ENCODE measurements at regions not wholly inside any gene's neighbourhood (a gene's known extent, or its start where the extent isn't known, plus 50 kb on each side); places are given as distances from the start of the nearest gene placed in this dataset.
A peak's percentile ranks its signal among the peaks of the same experiment; 100 is the strongest.
"Not testable (repeated sequence)": the region's sequence is repeated elsewhere in the genome, so short reads cannot be mapped to it uniquely, and the experiment has no call there.

- Histone ChIP-seq H3K27me3 (ENCODE audit: control insufficient read depth in 1 of 2, insufficient read depth in 2 of 2, low read length in 2 of 2) (no peaks in the 10 kb centered on the region), H3K36me3 (ENCODE audit: insufficient read depth, low read length) (no peaks in the 10 kb centered on the region), H3K9me3 (ENCODE audit: low read length) (no peaks in the 10 kb centered on the region), H3K9ac (ENCODE audit: low read length) (no peak overlapping the region), H3K4me3 (ENCODE audit: low read depth in 1 of 2, low read length in 2 of 2) (no peak overlapping the region), H3K4me1 (ENCODE audit: insufficient read depth, low read length) (peaks cover 11% of the 10 kb centered on the region), H3K27ac (ENCODE audit: low read depth, low read length) (peak overlapping the region; percentile 28)
Measured at GRCh38 chr4:124061413-124061812, 651.1 kb downstream of the ANKRD50 start.

GRCh38 chr4:124065422-124065821 is 647.1 kb downstream of the ANKRD50 start:
- peaks cover 4% of the 10 kb centered on the region for H3K9me3 ChIP-seq (ENCODE audit: low read length)
- no peaks in the 10 kb centered on the region for H3K36me3 ChIP-seq (ENCODE audit: insufficient read depth, low read length)
- no peak overlapping the region for H3K4me3 ChIP-seq (ENCODE audit: low read depth in 1 of 2, low read length in 2 of 2)
- no peak overlapping the region for H3K9ac ChIP-seq (ENCODE audit: low read length)
- H3K27me3 ChIP-seq (ENCODE audit: control insufficient read depth in 1 of 2, insufficient read depth in 2 of 2, low read length in 2 of 2) = no peaks in the 10 kb centered on the region
- H3K4me1 ChIP-seq (ENCODE audit: insufficient read depth, low read length) = peaks cover 7% of the 10 kb centered on the region
- no peak overlapping the region for H3K27ac ChIP-seq (ENCODE audit: low read depth, low read length)

- Histone ChIP-seq H3K9me3 (ENCODE audit: low read length) (peaks cover 9% of the 10 kb centered on the region), H3K4me1 (ENCODE audit: insufficient read depth, low read length) (peaks cover 2% of the 10 kb centered on the region), H3K4me3 (ENCODE audit: low read depth in 1 of 2, low read length in 2 of 2) (no peak overlapping the region), H3K27me3 (ENCODE audit: control insufficient read depth in 1 of 2, insufficient read depth in 2 of 2, low read length in 2 of 2) (no peaks in the 10 kb centered on the region), H3K9ac (ENCODE audit: low read length) (no peak overlapping the region), H3K36me3 (ENCODE audit: insufficient read depth, low read length) (no peaks in the 10 kb centered on the region), H3K27ac (ENCODE audit: low read depth, low read length) (no peak overlapping the region)
Measured at GRCh38 chr4:124065936-124066335, 646.6 kb downstream of the ANKRD50 start.

GRCh38 chr4:124066595-124066994 is 645.9 kb downstream of the ANKRD50 start:
- Histone ChIP-seq H3K4me3 (ENCODE audit: low read depth in 1 of 2, low read length in 2 of 2) (no peak overlapping the region), H3K9ac (ENCODE audit: low read length) (no peak overlapping the region), H3K27ac (ENCODE audit: low read depth, low read length) (no peak overlapping the region), H3K36me3 (ENCODE audit: insufficient read depth, low read length) (no peaks in the 10 kb centered on the region), H3K9me3 (ENCODE audit: low read length) (peaks cover 14% of the 10 kb centered on the region), H3K4me1 (ENCODE audit: insufficient read depth, low read length) (no peaks in the 10 kb centered on the region), H3K27me3 (ENCODE audit: control insufficient read depth in 1 of 2, insufficient read depth in 2 of 2, low read length in 2 of 2) (no peaks in the 10 kb centered on the region)

- Histone ChIP-seq H3K4me1 (ENCODE audit: insufficient read depth, low read length) (no peaks in the 10 kb centered on the region), H3K4me3 (ENCODE audit: low read depth in 1 of 2, low read length in 2 of 2) (no peak overlapping the region), H3K9me3 (ENCODE audit: low read length) (peaks cover 14% of the 10 kb centered on the region), H3K9ac (ENCODE audit: low read length) (no peak overlapping the region), H3K27me3 (ENCODE audit: control insufficient read depth in 1 of 2, insufficient read depth in 2 of 2, low read length in 2 of 2) (no peaks in the 10 kb centered on the region), H3K27ac (ENCODE audit: low read depth, low read length) (no peak overlapping the region), H3K36me3 (ENCODE audit: insufficient read depth, low read length) (no peaks in the 10 kb centered on the region)
Measured at GRCh38 chr4:124067046-124067445, 645.5 kb downstream of the ANKRD50 start.

GRCh38 chr4:124070688-124071484 is 641.6 kb downstream of the ANKRD50 start:
- no peak overlapping the region for H3K4me3 ChIP-seq (ENCODE audit: low read depth in 1 of 2, low read length in 2 of 2)
- no peak overlapping the region for H3K9ac ChIP-seq (ENCODE audit: low read length)
- no peaks in the 10 kb centered on the region for H3K27me3 ChIP-seq (ENCODE audit: control insufficient read depth in 1 of 2, insufficient read depth in 2 of 2, low read length in 2 of 2)
- no peaks in the 10 kb centered on the region for H3K4me1 ChIP-seq (ENCODE audit: insufficient read depth, low read length)
- no peaks in the 10 kb centered on the region for H3K36me3 ChIP-seq (ENCODE audit: insufficient read depth, low read length)
- H3K9me3 ChIP-seq (ENCODE audit: low read length) = peaks cover 14% of the 10 kb centered on the region
- H3K27ac ChIP-seq (ENCODE audit: low read depth, low read length) = no peak overlapping the region

GRCh38 chr4:124075276-124075675 is 637.3 kb downstream of the ANKRD50 start:
- H3K4me3 ChIP-seq (ENCODE audit: low read depth in 1 of 2, low read length in 2 of 2); H3K4me1 ChIP-seq (ENCODE audit: insufficient read depth, low read length); H3K36me3 ChIP-seq (ENCODE audit: insufficient read depth, low read length); H3K27ac ChIP-seq (ENCODE audit: low read depth, low read length); H3K9ac ChIP-seq (ENCODE audit: low read length); H3K27me3 ChIP-seq (ENCODE audit: control insufficient read depth in 1 of 2, insufficient read depth in 2 of 2, low read length in 2 of 2): not testable (repeated sequence)
- H3K9me3 ChIP-seq (ENCODE audit: low read length) = peaks cover 11% of the 10 kb centered on the region

GRCh38 chr4:124079174-124079780 is 633.3 kb downstream of the ANKRD50 start:
- H3K4me1 ChIP-seq (ENCODE audit: insufficient read depth, low read length) = no peaks in the 10 kb centered on the region
- H3K4me3 ChIP-seq (ENCODE audit: low read depth in 1 of 2, low read length in 2 of 2) = no peak overlapping the region
- no peaks in the 10 kb centered on the region for H3K36me3 ChIP-seq (ENCODE audit: insufficient read depth, low read length)
- no peaks in the 10 kb centered on the region for H3K27me3 ChIP-seq (ENCODE audit: control insufficient read depth in 1 of 2, insufficient read depth in 2 of 2, low read length in 2 of 2)
- H3K27ac ChIP-seq (ENCODE audit: low read depth, low read length) = no peak overlapping the region
- H3K9me3 ChIP-seq (ENCODE audit: low read length) = no peaks in the 10 kb centered on the region
- no peak overlapping the region for H3K9ac ChIP-seq (ENCODE audit: low read length)

GRCh38 chr4:124083711-124084110 is 628.8 kb downstream of the ANKRD50 start:
- H3K4me1 ChIP-seq (ENCODE audit: insufficient read depth, low read length) = no peaks in the 10 kb centered on the region
- no peak overlapping the region for H3K9ac ChIP-seq (ENCODE audit: low read length)
- no peak overlapping the region for H3K4me3 ChIP-seq (ENCODE audit: low read depth in 1 of 2, low read length in 2 of 2)
- no peaks in the 10 kb centered on the region for H3K9me3 ChIP-seq (ENCODE audit: low read length)
- no peak overlapping the region for H3K27ac ChIP-seq (ENCODE audit: low read depth, low read length)
- no peaks in the 10 kb centered on the region for H3K27me3 ChIP-seq (ENCODE audit: control insufficient read depth in 1 of 2, insufficient read depth in 2 of 2, low read length in 2 of 2)
- no peaks in the 10 kb centered on the region for H3K36me3 ChIP-seq (ENCODE audit: insufficient read depth, low read length)

GRCh38 chr4:124085561-124086180 is 626.9 kb downstream of the ANKRD50 start:
- H3K27ac ChIP-seq (ENCODE audit: low read depth, low read length) = no peak overlapping the region
- no peaks in the 10 kb centered on the region for H3K4me1 ChIP-seq (ENCODE audit: insufficient read depth, low read length)
- H3K36me3 ChIP-seq (ENCODE audit: insufficient read depth, low read length) = no peaks in the 10 kb centered on the region
- H3K9ac ChIP-seq (ENCODE audit: low read length) = no peak overlapping the region
- no peak overlapping the region for H3K4me3 ChIP-seq (ENCODE audit: low read depth in 1 of 2, low read length in 2 of 2)
- H3K9me3 ChIP-seq (ENCODE audit: low read length) = no peaks in the 10 kb centered on the region
- H3K27me3 ChIP-seq (ENCODE audit: control insufficient read depth in 1 of 2, insufficient read depth in 2 of 2, low read length in 2 of 2) = no peaks in the 10 kb centered on the region

- Histone ChIP-seq H3K27ac (ENCODE audit: low read depth, low read length) (no peak overlapping the region), H3K9me3 (ENCODE audit: low read length) (no peaks in the 10 kb centered on the region), H3K4me1 (ENCODE audit: insufficient read depth, low read length) (no peaks in the 10 kb centered on the region), H3K36me3 (ENCODE audit: insufficient read depth, low read length) (no peaks in the 10 kb centered on the region), H3K27me3 (ENCODE audit: control insufficient read depth in 1 of 2, insufficient read depth in 2 of 2, low read length in 2 of 2) (no peaks in the 10 kb centered on the region), H3K9ac (ENCODE audit: low read length) (no peak overlapping the region), H3K4me3 (ENCODE audit: low read depth in 1 of 2, low read length in 2 of 2) (no peak overlapping the region)
Measured at GRCh38 chr4:124090021-124090420, 622.5 kb downstream of the ANKRD50 start.

Measured in muscle layer of colon (tissue), 2 donors.